Small intestine (tissue), 7 donors: ENCODE measurements at regions not wholly inside any gene's neighbourhood (a gene's known extent, or its start where the extent isn't known, plus 50 kb on each side); places are given as distances from the start of the nearest gene placed in this dataset.

Source experiments
- DNase-seq, 2 donors: peaks; one replicate each; pipeline versions ENCODE4 v3.0.0 to v3.0.0-alpha.2; 2013
- FAIRE-seq: peaks from 2 replicates; lab custom pipeline; 2012; peaks lifted over from hg19 to GRCh38; lab: Jason Lieb, UNC
- H3K27ac ChIP-seq, 3 donors: one replicate each; pipeline ENCODE4 v1.5.1; 2013; ENCODE audit warnings: low read length in 2 of 3, mild to moderate bottlenecking in 2 of 3, control low read depth in 1 of 3, inconsistent platforms in 1 of 3, low read depth in 1 of 3, moderate library complexity in 1 of 3
- H3K27me3 ChIP-seq, 3 donors: one replicate each; pipeline ENCODE4 v1.6.1; 2013; ENCODE audit warnings: low read length in 3 of 3, inconsistent platforms in 1 of 3; ENCODE audit not compliant: control insufficient read depth in 3 of 3, insufficient read depth in 3 of 3
- H3K36me3 ChIP-seq, 3 donors: one replicate each; pipeline ENCODE4 v1.6.1; 2013; ENCODE audit warnings: low read length in 3 of 3, inconsistent platforms in 1 of 3, low read depth in 1 of 3, mild to moderate bottlenecking in 1 of 3, moderate library complexity in 1 of 3; ENCODE audit not compliant: control insufficient read depth in 3 of 3, insufficient read depth in 2 of 3
- H3K4me1 ChIP-seq, 3 donors: one replicate each; pipeline ENCODE4 v1.6.1; 2013; ENCODE audit warnings: low read length in 2 of 3, inconsistent platforms in 1 of 3, low read depth in 1 of 3, mild to moderate bottlenecking in 1 of 3, moderate library complexity in 1 of 3; ENCODE audit not compliant: control insufficient read depth in 3 of 3, insufficient read depth in 2 of 3
- H3K4me3 ChIP-seq, 3 donors: one replicate each; pipeline ENCODE4 v1.5.1; 2013; ENCODE audit warnings: low read length in 3 of 3, control low read depth in 1 of 3, inconsistent platforms in 1 of 3, low read depth in 1 of 3, mild to moderate bottlenecking in 1 of 3, moderate library complexity in 1 of 3
- H3K9me3 ChIP-seq, 2 donors: one replicate each; pipeline ENCODE4 v1.6.1; 2013; ENCODE audit warnings: low read depth in 1 of 2, low read length in 1 of 2; ENCODE audit not compliant: control insufficient read depth in 2 of 2, insufficient read depth in 1 of 2
- WGBS, 3 donors: extraction: QIAGEN DNeasy Blood & Tissue Kit; methylation state at CpG; one replicate each; pipeline ENCODE4 v1.1.7; 2013; 5-methylcytosine and 5-hydroxymethylcytosine counted together
- donor health status: healthy with polysubstance abuse.
- donor health status: control.
- donor health status: control.
- donor health status: Bipolar disorder and iron deficiency.
- donor health status: healthy.

GRCh38 chr5:85838781-85839180 is 779.0 kb upstream of the COX7C start:
- Histone ChIP-seq H3K4me3 (no peak overlapping the region), H3K27ac (no peak overlapping the region), H3K36me3 (no peaks in the 10 kb centered on the region), H3K4me1 (no peaks in the 10 kb centered on the region), H3K9me3 (no peaks in the 10 kb centered on the region), H3K27me3 (no peaks in the 10 kb centered on the region)
- no peak for FAIRE-seq
- 84 to 87% (median 87%) methylated on average over 5 of the region's 5 CpGs for WGBS, 3 donors
- DNase-seq: no peak

GRCh38 chr5:85841653-85842052 is 776.1 kb upstream of the COX7C start:
- Histone ChIP-seq H3K36me3 (no peaks in the 10 kb centered on the region), H3K27me3 (no peaks in the 10 kb centered on the region), H3K4me1 (no peaks in the 10 kb centered on the region), H3K4me3 (no peak overlapping the region), H3K27ac (no peak overlapping the region), H3K9me3 (no peaks in the 10 kb centered on the region)
- DNase-seq (no peak), FAIRE-seq (no peak)
- 43 to 59% (median 49%) methylated on average over 2 of the region's 2 CpGs for WGBS, 3 donors

GRCh38 chr5:85843535-85843934 is 774.2 kb upstream of the COX7C start:
- Histone ChIP-seq H3K9me3 (no peaks in the 10 kb centered on the region), H3K4me3 (no peak overlapping the region), H3K4me1 (no peaks in the 10 kb centered on the region), H3K27ac (no peak overlapping the region), H3K27me3 (no peaks in the 10 kb centered on the region), H3K36me3 (no peaks in the 10 kb centered on the region)
- no peak for FAIRE-seq
- DNase-seq: peak in 1 of 2 donors; percentile 9
- WGBS, 3 donors: 71 to 82% (median 78%) methylated on average over 11 of the region's 11 CpGs

GRCh38 chr5:85849411-85849810 is 768.3 kb upstream of the COX7C start:
- no peak overlapping the region for H3K27ac ChIP-seq
- no peaks in the 10 kb centered on the region for H3K36me3 ChIP-seq
- FAIRE-seq: no peak
- peak; percentile 6 to 76 for DNase-seq
- no peaks in the 10 kb centered on the region for H3K4me1 ChIP-seq
- no peaks in the 10 kb centered on the region for H3K9me3 ChIP-seq
- H3K27me3 ChIP-seq: no peaks in the 10 kb centered on the region
- H3K4me3 ChIP-seq: no peak overlapping the region
- 32 to 48% (median 43%) methylated on average over 4 of the region's 4 CpGs for WGBS, 3 donors

- no peak for FAIRE-seq
- peak in 1 of 2 donors; percentile 51 for DNase-seq
- no peaks in the 10 kb centered on the region for H3K4me1 ChIP-seq
- no peaks in the 10 kb centered on the region for H3K27me3 ChIP-seq
- no peak overlapping the region for H3K27ac ChIP-seq
- no peak overlapping the region for H3K4me3 ChIP-seq
- 87 to 93% (median 92%) methylated on average over 3 of the region's 3 CpGs for WGBS, 3 donors
- H3K36me3 ChIP-seq: no peaks in the 10 kb centered on the region
- no peaks in the 10 kb centered on the region for H3K9me3 ChIP-seq
Measured at GRCh38 chr5:85865296-85865695, 752.4 kb upstream of the COX7C start.

GRCh38 chr5:85868070-85868469 is 749.7 kb upstream of the COX7C start:
- DNase-seq (peak in 1 of 2 donors; percentile 23), FAIRE-seq (no peak)
- no peaks in the 10 kb centered on the region for H3K4me1 ChIP-seq
- no peaks in the 10 kb centered on the region for H3K9me3 ChIP-seq
- 76 to 86% (median 80%) methylated on average over 5 of the region's 5 CpGs for whole genome bisulfite sequencing, 3 donors
- no peak overlapping the region for H3K27ac ChIP-seq
- no peaks in the 10 kb centered on the region for H3K36me3 ChIP-seq
- no peaks in the 10 kb centered on the region for H3K27me3 ChIP-seq
- H3K4me3 ChIP-seq: no peak overlapping the region

GRCh38 chr5:85893996-85894395 is 723.7 kb upstream of the COX7C start:
- no peak overlapping the region for H3K27ac ChIP-seq
- H3K4me1 ChIP-seq: no peaks in the 10 kb centered on the region
- no peak overlapping the region for H3K4me3 ChIP-seq
- no peak for FAIRE-seq
- no peaks in the 10 kb centered on the region for H3K36me3 ChIP-seq
- WGBS, 3 donors: 31 to 40% (median 36%) methylated on average over 2 of the region's 2 CpGs
- DNase-seq: no peak
- H3K27me3 ChIP-seq: no peaks in the 10 kb centered on the region
- H3K9me3 ChIP-seq: no peaks in the 10 kb centered on the region

- WGBS, 3 donors: 35 to 59% (median 44%) methylated on average over 4 of the region's 4 CpGs
- DNase-seq (no peak), FAIRE-seq (no peak)
- H3K4me1 ChIP-seq: no peaks in the 10 kb centered on the region
- no peak overlapping the region for H3K4me3 ChIP-seq
- H3K9me3 ChIP-seq: no peaks in the 10 kb centered on the region
- H3K27me3 ChIP-seq: no peaks in the 10 kb centered on the region
- no peak overlapping the region for H3K27ac ChIP-seq
- H3K36me3 ChIP-seq: no peaks in the 10 kb centered on the region
Measured at GRCh38 chr5:85896514-85896913, 721.2 kb upstream of the COX7C start.

GRCh38 chr5:85906460-85906859 is 711.3 kb upstream of the COX7C start:
- WGBS, 3 donors: 35 to 43% (median 39%) methylated on average over 2 of the region's 2 CpGs
- no peaks in the 10 kb centered on the region for H3K36me3 ChIP-seq
- no peak for FAIRE-seq
- no peak overlapping the region for H3K4me3 ChIP-seq
- no peaks in the 10 kb centered on the region for H3K4me1 ChIP-seq
- H3K27me3 ChIP-seq: no peaks in the 10 kb centered on the region
- no peaks in the 10 kb centered on the region for H3K9me3 ChIP-seq
- DNase-seq: no peak
- H3K27ac ChIP-seq: no peak overlapping the region
